Vagina (tissue), 2 donors: ENCODE measurements at regions not wholly inside any gene's neighbourhood (a gene's known extent, or its start where the extent isn't known, plus 50 kb on each side); places are given as distances from the start of the nearest gene placed in this dataset.

ENCODE experiments used
- CTCF ChIP-seq, 3 experiments: fragments of 450-650 bp in 2 of 3; fragments of 200-600 bp in 1 of 3; sonication (generic) in 1 of 3; IDR thresholded peaks; one replicate each; pipeline ENCODE4 v1.5.1; 2017 to 2019; ENCODE audit warnings: antibody characterized with exemption in 3 of 3, mild to moderate bottlenecking in 2 of 3, moderate library complexity in 2 of 3
- POLR2A ChIP-seq, 2 donors: fragments of 450-650 bp; IDR thresholded peaks; one replicate each; pipeline ENCODE4 v1.6.1; 2017; ENCODE audit warnings: antibody characterized with exemption in 2 of 2, mild to moderate bottlenecking in 2 of 2, moderate library complexity in 2 of 2
- POLR2AphosphoS5 ChIP-seq, 2 donors: sonication (generic); formaldehyde crosslinking; IDR thresholded peaks; one replicate each; pipeline ENCODE4 v1.9.0; 2017; ENCODE audit warnings: antibody characterized with exemption in 2 of 2, mild to moderate bottlenecking in 2 of 2, low read depth in 1 of 2; ENCODE audit not compliant: insufficient read depth in 1 of 2

GRCh38 chr7:96452146-96452545 is 130.2 kb upstream of the SLC25A13 start:
- TF ChIP-seq CTCF (IDR thresholded peaks at IDR 0.05) (no peak), POLR2A (IDR thresholded peaks at IDR 0.05) (no peak), POLR2AphosphoS5 (IDR thresholded peaks at IDR 0.05; ENCODE audit: insufficient read depth in 1 of 2, low read depth in 1 of 2) (no peak)
